HG03354 (cell line): ENCODE measurements at regions not wholly inside any gene's neighbourhood (a gene's known extent, or its start where the extent isn't known, plus 50 kb on each side); places are given as distances from the start of the nearest gene placed in this dataset.

Experiments used
- ATAC-seq: cut with Tn5 transposase; IDR thresholded peaks from one replicate; pipeline ENCODE4 v1.9.1; 2021; ENCODE audit warnings: mild to moderate bottlenecking; ENCODE audit not compliant: unreplicated experiment, poor library complexity, severe bottlenecking

DNA sequence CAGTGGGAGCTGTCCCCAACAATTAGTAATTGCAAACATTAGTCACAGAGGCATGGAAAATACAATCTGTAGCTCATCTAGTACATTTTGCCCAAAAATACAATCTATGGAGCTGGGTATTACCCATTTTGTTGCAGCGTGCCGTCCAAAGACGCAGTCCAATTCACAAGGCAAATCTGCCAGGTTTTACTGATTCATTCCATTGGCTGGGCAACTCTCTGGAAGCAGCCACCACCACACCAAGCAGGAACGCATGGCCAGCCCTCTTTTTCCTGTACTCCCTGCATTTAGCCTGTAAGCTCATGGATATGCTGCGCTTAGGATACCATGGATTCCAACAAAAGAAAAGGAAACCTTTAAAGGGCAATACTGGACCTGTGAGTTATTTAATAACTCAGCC, 60.5 kb upstream of the ARRDC4 start:
- no peak for ATAC-seq

DNA sequence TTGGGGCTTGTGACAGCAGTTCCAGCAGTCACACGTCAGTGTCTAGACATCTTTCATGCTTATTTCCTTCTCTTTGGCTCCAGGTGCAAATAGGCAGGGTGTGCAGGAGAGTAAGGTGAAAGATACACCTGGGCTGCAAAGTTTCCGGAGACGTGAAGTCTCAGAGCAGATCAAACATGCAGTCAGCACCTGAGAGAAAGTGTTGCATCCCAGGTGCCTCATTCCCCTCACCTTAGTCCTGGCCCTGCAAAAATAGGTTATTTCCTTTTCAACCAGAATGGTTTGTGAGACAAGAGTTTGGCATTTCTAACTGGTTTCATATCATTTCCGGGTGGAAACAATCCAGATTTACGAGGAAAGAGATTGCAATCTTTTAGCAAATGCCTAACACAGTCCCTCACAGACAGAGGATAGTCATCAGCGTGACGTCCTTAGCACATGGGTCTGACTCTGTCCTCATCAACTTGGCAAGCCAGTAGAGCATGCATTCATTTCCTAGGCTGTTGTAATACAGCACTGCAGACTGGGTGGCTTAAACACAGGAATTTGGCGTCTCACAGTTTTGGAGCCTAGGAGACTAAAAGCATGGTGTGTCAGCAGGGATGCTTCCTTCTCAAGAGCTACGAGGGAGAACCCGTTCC, 58.2 kb upstream of the ARRDC4 start:
- no peak for ATAC-seq

DNA sequence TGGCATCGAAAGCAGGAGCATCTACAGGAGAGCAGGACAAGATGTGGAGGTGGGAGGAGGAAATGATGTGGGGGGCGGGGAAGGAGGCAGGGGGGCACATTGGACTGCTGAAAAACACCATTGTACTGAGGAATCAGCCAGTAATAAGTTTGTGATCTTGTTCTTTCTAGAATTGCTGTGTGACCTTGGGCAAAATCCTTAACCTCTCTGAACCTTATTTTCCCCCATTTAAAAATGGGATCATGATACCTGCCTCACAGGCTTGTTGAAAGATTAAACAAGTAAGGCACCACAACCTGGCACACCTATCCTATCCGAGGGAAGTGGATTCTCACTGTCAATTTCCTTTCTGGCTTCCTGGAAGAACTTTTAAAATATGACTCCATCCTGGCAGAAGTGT, 56.9 kb upstream of the ARRDC4 start:
- no peak for ATAC-seq

DNA sequence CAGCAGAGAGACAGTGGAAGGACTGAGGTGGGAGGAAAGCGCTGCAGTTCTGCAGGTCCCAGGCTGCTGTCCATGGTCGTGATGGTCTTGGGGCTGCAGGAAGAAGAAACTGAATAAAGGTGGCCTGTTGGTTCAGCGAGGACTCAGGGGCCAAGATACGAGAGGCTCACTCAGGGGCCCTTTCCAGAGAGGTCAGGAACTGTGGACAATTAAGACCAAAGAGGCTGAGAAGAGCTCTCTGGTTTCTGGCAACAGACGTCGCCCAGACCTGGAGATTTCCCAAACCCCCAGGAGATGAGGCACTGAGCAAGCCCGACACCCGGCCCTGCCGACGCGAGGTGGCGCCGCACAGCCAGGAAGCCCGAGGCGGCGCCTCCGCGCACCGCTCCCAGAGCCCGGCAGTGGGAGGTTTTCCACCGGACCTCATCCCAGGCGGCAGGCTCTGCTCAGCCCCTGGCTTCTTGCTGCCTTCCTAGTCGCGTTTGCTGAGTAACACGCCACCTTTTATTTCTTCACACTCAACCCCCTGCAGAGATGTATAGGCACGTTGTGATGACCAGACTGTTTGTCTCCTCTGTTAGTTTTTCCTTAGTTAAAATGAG, 56.4 kb upstream of the ARRDC4 start:
- ATAC-seq = peak; percentile 62

DNA sequence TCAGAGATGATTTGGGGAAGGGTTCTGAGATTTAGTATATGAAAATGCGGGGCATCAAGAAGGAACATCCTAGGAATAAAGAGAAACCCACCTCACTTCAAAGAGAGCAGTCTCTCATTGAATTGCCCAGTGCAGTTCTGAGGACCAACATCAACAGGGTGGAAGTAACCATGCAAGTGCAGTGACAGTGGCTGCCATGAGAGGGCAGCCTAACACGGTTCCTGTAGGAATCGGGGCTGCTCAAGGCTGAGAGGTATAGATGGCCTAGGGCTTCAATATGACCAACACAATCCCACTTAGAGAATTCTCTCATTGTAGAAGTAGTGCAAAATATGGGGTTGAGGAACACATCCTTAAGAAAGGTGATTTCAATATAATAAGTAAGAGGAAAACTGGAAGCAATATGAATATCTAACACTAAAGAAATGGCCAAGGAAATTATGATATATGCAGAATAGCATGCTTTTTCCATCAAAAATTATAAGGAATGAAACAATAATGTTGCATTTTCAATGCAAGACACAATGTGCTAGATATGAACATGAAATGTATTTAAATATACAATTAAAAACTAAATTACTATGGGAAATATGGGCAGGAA, 51.1 kb upstream of the ARRDC4 start:
- peak; percentile 93 for ATAC-seq
